SK-N-SH (cell line): ENCODE measurements at regions not wholly inside any gene's neighbourhood (a gene's known extent, or its start where the extent isn't known, plus 50 kb on each side); places are given as distances from the start of the nearest gene placed in this dataset.

Source experiments
- CTCF ChIA-PET: fragments of 300-600, 350-600 bp; formaldehyde crosslinking; extraction: SDS; loops from one replicate; lab custom pipeline; 2021; lab: Yijun Ruan, JAX
- POLR2A ChIA-PET: fragments of 350-600 bp; sonication (Branson Sonifier 250); formaldehyde crosslinking; extraction: SDS; loops from one replicate; lab custom pipeline; 2020; ENCODE audit warnings: antibody characterized with exemption, inconsistent platforms; lab: Yijun Ruan, JAX
- DNase-seq: peaks from one replicate; pipeline ENCODE4 v3.0.0; 2012
- H2AFZ ChIP-seq: fragments of 200-600 bp; sonication (generic); 2 replicates; pipeline ENCODE4 v1.8.1; 2016; ENCODE audit warnings: antibody characterized with exemption, mild to moderate bottlenecking, low read depth
- H3F3A ChIP-seq: fragments of 200-600 bp; sonication (generic); replicated peaks from 2 replicates; pipeline ENCODE3; 2016; ENCODE audit warnings: antibody characterized with exemption, mild to moderate bottlenecking; ENCODE audit not compliant: insufficient read depth
- H3K27ac ChIP-seq, 2 experiments: fragments of 200-500 bp in 1 of 2; fragments of 200-600 bp in 1 of 2; sonication (Bioruptor generic) in 1 of 2; sonication (generic), shearing (Covaris generic) in 1 of 2; 2 replicates each; pipeline versions ENCODE4 v1.5.1 to v1.6.1; 2014 to 2016; ENCODE audit warnings: low read depth in 2 of 2, inconsistent platforms in 1 of 2, low read length in 1 of 2, mild to moderate bottlenecking in 1 of 2, mixed read lengths in 1 of 2
- H3K27me3 ChIP-seq: fragments of 200-600 bp; sonication (generic), shearing (Covaris generic); 2 replicates; pipeline ENCODE4 v1.6.1; 2016; ENCODE audit warnings: mixed run types; ENCODE audit not compliant: insufficient read depth
- H3K36me3 ChIP-seq, 2 experiments: fragments of 200-500 bp in 1 of 2; fragments of 200-600 bp in 1 of 2; sonication (Bioruptor generic) in 1 of 2; sonication (generic) in 1 of 2; replicated peaks in 1 of 2; 2 replicates each; pipeline versions ENCODE3 to v1.5.1; 2014 to 2016; ENCODE audit warnings: low read length in 1 of 2, mild to moderate bottlenecking in 1 of 2; ENCODE audit not compliant: insufficient read depth in 2 of 2, control insufficient read depth in 1 of 2
- H3K4me1 ChIP-seq, 2 experiments: fragments of 200-500 bp in 1 of 2; fragments of 200-600 bp in 1 of 2; sonication (Bioruptor generic) in 1 of 2; sonication (generic), shearing (Covaris generic) in 1 of 2; 2 replicates each; pipeline versions ENCODE4 v1.5.1 to v1.6.1; 2014 to 2016; ENCODE audit warnings: low read depth in 1 of 2, low read length in 1 of 2, mixed run types in 1 of 2; ENCODE audit not compliant: insufficient read depth in 2 of 2, control insufficient read depth in 1 of 2
- H3K4me2 ChIP-seq: fragments of 200-600 bp; sonication (generic), shearing (Covaris generic); 2 replicates; pipeline ENCODE4 v1.6.1; 2017; ENCODE audit warnings: mixed run types
- H3K4me3 ChIP-seq, 2 experiments: fragments of 200-500 bp in 1 of 2; fragments of 200-600 bp in 1 of 2; sonication (Bioruptor generic) in 1 of 2; sonication (generic), shearing (Covaris generic) in 1 of 2; 2 replicates each; pipeline versions ENCODE4 v1.5.1 to v1.8.1; 2014 to 2016; ENCODE audit warnings: low read depth in 2 of 2, inconsistent platforms in 1 of 2, low read length in 1 of 2, mild to moderate bottlenecking in 1 of 2, mixed read lengths in 1 of 2, moderate library complexity in 1 of 2
- H3K79me2 ChIP-seq: fragments of 200-600 bp; sonication (generic); 2 replicates; pipeline ENCODE4 v1.8.1; 2017; ENCODE audit warnings: mild to moderate bottlenecking; ENCODE audit not compliant: insufficient read depth
- H3K9ac ChIP-seq: fragments of 200-600 bp; sonication (generic); 2 replicates; pipeline ENCODE4 v1.6.1; 2017; ENCODE audit warnings: mixed run types
- H3K9me2 ChIP-seq: fragments of 200-600 bp; sonication (generic); 2 replicates; pipeline ENCODE4 v1.6.1; 2017; ENCODE audit warnings: mixed run types
- H3K9me3 ChIP-seq: fragments of 200-600 bp; sonication (generic); 2 replicates; pipeline ENCODE4 v1.6.1; 2017; ENCODE audit warnings: mixed run types, mild to moderate bottlenecking, moderate library complexity
- H4K20me1 ChIP-seq: fragments of 200-600 bp; sonication (generic); 2 replicates; pipeline ENCODE4 v1.6.1; 2017; ENCODE audit warnings: mild to moderate bottlenecking, mixed run types; ENCODE audit not compliant: insufficient read depth
- CHD2 ChIP-seq: fragments of 150-350 bp; IDR thresholded peaks from 2 replicates; pipeline ENCODE4 v1.6.1; 2018; ENCODE audit warnings: low read length; ENCODE audit not compliant: partially characterized antibody
- ELF1 ChIP-seq: IDR thresholded peaks from 2 replicates; pipeline ENCODE4 v1.4.0; 2012
- EP300 ChIP-seq, 2 experiments: IDR thresholded peaks; 2 replicates each; pipeline versions ENCODE4 v1.4.0 to v1.6.1; 2012; ENCODE audit warnings: borderline replicate concordance in 1 of 2, low read depth in 1 of 2, low read length in 1 of 2
- FOSL2 ChIP-seq: IDR thresholded peaks from 2 replicates; pipeline ENCODE4 v1.4.0; 2012; ENCODE audit warnings: low read depth, mild to moderate bottlenecking, moderate library complexity, borderline replicate concordance
- FOXM1 ChIP-seq: IDR thresholded peaks from 2 replicates; pipeline ENCODE4 v1.4.0; 2012; ENCODE audit warnings: low read depth, mild to moderate bottlenecking
- GABPA ChIP-seq: IDR thresholded peaks from 2 replicates; pipeline ENCODE4 v1.4.0; 2012; ENCODE audit warnings: low read depth, mild to moderate bottlenecking
- GATA2 ChIP-seq: sonication (generic); formaldehyde crosslinking; IDR thresholded peaks from 2 replicates; pipeline ENCODE4 v1.5.0; 2020; ENCODE audit warnings: mild to moderate bottlenecking, missing genetic modification reagents
- NFIC ChIP-seq: IDR thresholded peaks from 2 replicates; pipeline ENCODE4 v1.4.0; 2012; ENCODE audit warnings: borderline replicate concordance
- NRF1 ChIP-seq: IDR thresholded peaks from 2 replicates; pipeline ENCODE4 v1.6.1; 2012; ENCODE audit warnings: low read depth, mild to moderate bottlenecking, low read length
- POLR2AphosphoS5 ChIP-seq: IDR thresholded peaks from 2 replicates; pipeline ENCODE4 v1.6.1; 2012; ENCODE audit warnings: low read depth, low read length
- RAD21 ChIP-seq: IDR thresholded peaks from 2 replicates; pipeline ENCODE4 v1.6.1; 2012; ENCODE audit warnings: mild to moderate bottlenecking, low read length
- RCOR1 ChIP-seq: fragments of 150-350 bp; IDR thresholded peaks from 2 replicates; pipeline ENCODE4 v1.6.1; 2017; ENCODE audit warnings: antibody characterized with exemption, low read length
- RFX5 ChIP-seq: IDR thresholded peaks from 2 replicates; pipeline ENCODE4 v1.6.1; 2012; ENCODE audit warnings: mild to moderate bottlenecking, improper control_type of control experiment, low read length
- TCF12 ChIP-seq: IDR thresholded peaks from 2 replicates; pipeline ENCODE4 v1.4.0; 2012
- WGBS: methylation state at CpG from one replicate; pipeline ENCODE4 v1.1.6; 2017; ENCODE audit warnings: low lambda C conversion rate; 5-methylcytosine and 5-hydroxymethylcytosine counted together
- TF ChIP-seq, protein P1 (sequence below): IDR thresholded peaks from 2 replicates; pipeline ENCODE4 v1.4.0; 2012; ENCODE audit warnings: low read depth, borderline replicate concordance
- TF ChIP-seq, protein P2 (sequence below): fragments of 200-600 bp; sonication (generic); IDR thresholded peaks from 2 replicates; pipeline ENCODE4 v1.6.1; 2017; ENCODE audit warnings: antibody characterized with exemption, mild to moderate bottlenecking, moderate library complexity
- TF ChIP-seq, protein P3 (sequence below): IDR thresholded peaks from 2 replicates; pipeline ENCODE4; 2012

DNA sequence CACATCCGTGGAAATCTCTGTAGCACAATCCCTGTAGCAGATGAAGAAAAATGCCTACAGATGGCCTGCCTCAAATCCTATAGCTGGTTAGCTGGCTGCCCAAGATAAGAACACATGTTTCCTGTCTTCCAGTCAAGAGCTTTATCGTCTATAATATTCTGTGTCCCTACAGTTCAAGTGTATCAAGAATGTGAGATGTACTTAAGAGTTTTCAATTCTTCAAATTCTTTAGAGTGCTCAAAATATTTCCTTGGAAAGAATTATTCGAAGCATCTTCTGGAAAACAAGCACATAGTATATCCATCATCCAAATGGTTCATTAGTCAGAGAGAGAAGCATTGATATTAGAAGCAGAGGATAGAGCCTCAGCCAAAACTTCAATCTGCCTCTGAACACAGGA is 239.8 kb downstream of the COG6 start (continued):
- TF ChIP-seq ELF1: no peak
- TF ChIP-seq, protein P1, sequence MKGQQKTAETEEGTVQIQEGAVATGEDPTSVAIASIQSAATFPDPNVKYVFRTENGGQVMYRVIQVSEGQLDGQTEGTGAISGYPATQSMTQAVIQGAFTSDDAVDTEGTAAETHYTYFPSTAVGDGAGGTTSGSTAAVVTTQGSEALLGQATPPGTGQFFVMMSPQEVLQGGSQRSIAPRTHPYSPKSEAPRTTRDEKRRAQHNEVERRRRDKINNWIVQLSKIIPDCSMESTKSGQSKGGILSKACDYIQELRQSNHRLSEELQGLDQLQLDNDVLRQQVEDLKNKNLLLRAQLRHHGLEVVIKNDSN: no peak

- WGBS: 87% methylated on average over 5 of the region's 5 CpGs
- CTCF ChIA-PET: interaction anchor here (0.8 kb wide), 1 partner anchor 45 kb away, joined by 3 read pairs; no protein-coding TSS in a partner anchor
- no peaks in the 10 kb centered on the region for H3K79me2 ChIP-seq
- peaks cover 18 to 26% of the 10 kb centered on the region in 2 experiments for H3K4me1 ChIP-seq
- H3K9ac ChIP-seq: no peak overlapping the region
- POLR2A ChIA-PET: no interaction called here
- no peak overlapping the region for H2AFZ ChIP-seq
- no peaks in the 10 kb centered on the region for H3K9me2 ChIP-seq
- no peak overlapping the region for H3K4me2 ChIP-seq
- DNase-seq: no peak
- no peaks in the 10 kb centered on the region for H3K27me3 ChIP-seq
- H3K4me3 ChIP-seq: no peak overlapping the region
- H3F3A ChIP-seq: no peaks in the 10 kb centered on the region
- no peaks in the 10 kb centered on the region for H4K20me1 ChIP-seq
- TF ChIP-seq GATA2 (no peak), POLR2AphosphoS5 (no peak), FOSL2 (no peak), FOXM1 (no peak), RCOR1 (no peak), NFIC (no peak), NRF1 (no peak), ELF1 (no peak), RFX5 (no peak), CHD2 (no peak), RAD21 (no peak), EP300 (IDR thresholded peaks at IDR 0.05; ENCODE audit: borderline replicate concordance in 1 of 2, low read depth in 1 of 2, low read length in 1 of 2) (no peak), GABPA (no peak), TCF12 (no peak)
- TF ChIP-seq, protein P2, sequence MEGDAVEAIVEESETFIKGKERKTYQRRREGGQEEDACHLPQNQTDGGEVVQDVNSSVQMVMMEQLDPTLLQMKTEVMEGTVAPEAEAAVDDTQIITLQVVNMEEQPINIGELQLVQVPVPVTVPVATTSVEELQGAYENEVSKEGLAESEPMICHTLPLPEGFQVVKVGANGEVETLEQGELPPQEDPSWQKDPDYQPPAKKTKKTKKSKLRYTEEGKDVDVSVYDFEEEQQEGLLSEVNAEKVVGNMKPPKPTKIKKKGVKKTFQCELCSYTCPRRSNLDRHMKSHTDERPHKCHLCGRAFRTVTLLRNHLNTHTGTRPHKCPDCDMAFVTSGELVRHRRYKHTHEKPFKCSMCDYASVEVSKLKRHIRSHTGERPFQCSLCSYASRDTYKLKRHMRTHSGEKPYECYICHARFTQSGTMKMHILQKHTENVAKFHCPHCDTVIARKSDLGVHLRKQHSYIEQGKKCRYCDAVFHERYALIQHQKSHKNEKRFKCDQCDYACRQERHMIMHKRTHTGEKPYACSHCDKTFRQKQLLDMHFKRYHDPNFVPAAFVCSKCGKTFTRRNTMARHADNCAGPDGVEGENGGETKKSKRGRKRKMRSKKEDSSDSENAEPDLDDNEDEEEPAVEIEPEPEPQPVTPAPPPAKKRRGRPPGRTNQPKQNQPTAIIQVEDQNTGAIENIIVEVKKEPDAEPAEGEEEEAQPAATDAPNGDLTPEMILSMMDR: no peak
- TF ChIP-seq, protein P3, sequence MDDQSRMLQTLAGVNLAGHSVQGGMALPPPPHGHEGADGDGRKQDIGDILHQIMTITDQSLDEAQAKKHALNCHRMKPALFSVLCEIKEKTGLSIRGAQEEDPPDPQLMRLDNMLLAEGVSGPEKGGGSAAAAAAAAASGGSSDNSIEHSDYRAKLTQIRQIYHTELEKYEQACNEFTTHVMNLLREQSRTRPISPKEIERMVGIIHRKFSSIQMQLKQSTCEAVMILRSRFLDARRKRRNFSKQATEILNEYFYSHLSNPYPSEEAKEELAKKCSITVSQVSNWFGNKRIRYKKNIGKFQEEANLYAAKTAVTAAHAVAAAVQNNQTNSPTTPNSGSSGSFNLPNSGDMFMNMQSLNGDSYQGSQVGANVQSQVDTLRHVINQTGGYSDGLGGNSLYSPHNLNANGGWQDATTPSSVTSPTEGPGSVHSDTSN: no peak
- no peaks in the 10 kb centered on the region for H3K36me3 ChIP-seq
- H3K27ac ChIP-seq: no peak overlapping the region
- H3K9me3 ChIP-seq: no peaks in the 10 kb centered on the region
These were observed 242.2 kb downstream of the COG6 start for GRCh38 chr13:39897636-39898035.
